ENCODE measurements at regions not wholly inside any gene's neighbourhood (a gene's known extent, or its start where the extent isn't known, plus 50 kb on each side); places are given as distances from the start of the nearest gene placed in this dataset.
A peak's percentile ranks its signal among the peaks of the same experiment; 100 is the strongest.

- no peak for DNase-seq (ENCODE audit: low read depth)
- no peak overlapping the region for H3K4me3 ChIP-seq (ENCODE audit: low read depth, low read length)
- TF ChIP-seq CTCF (conservative IDR thresholded peaks at IDR 0.05; ENCODE audit: low read depth, low read length): no peak
Observed at GRCh38 chr1:212155219-212155618, 119.7 kb downstream of the DTL start.

DNA sequence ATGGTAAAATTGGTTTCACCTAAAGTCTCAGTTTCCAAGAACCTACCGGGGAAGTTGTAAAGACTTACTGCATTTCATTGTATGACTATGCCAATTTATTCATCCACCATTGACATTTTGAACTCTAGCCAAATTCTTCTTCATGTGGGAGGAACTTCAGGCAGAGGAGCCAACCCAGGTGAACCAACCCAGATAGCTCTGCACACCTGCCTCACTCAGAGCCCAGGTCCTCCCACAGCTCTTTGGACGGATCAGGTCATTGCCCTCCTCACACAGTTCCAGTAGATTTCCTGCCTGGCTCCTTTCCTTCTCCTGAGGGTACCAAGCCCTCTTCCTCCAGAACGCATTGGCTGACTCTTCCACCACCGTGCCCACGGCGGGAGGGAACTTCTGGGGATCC lies 121.7 kb downstream of the DTL start:
- no peak overlapping the region for H3K4me3 ChIP-seq (ENCODE audit: low read depth, low read length)
- DNase-seq (ENCODE audit: low read depth): no peak
- TF ChIP-seq CTCF (conservative IDR thresholded peaks at IDR 0.05; ENCODE audit: low read depth, low read length): no peak

- H3K4me3 ChIP-seq (ENCODE audit: low read depth, low read length): no peak overlapping the region
- no peak for DNase-seq (ENCODE audit: low read depth)
- no peak for TF ChIP-seq CTCF (conservative IDR thresholded peaks at IDR 0.05; ENCODE audit: low read depth, low read length)
Observed at GRCh38 chr1:212158912-212159796, 123.6 kb downstream of the DTL start.

DNA sequence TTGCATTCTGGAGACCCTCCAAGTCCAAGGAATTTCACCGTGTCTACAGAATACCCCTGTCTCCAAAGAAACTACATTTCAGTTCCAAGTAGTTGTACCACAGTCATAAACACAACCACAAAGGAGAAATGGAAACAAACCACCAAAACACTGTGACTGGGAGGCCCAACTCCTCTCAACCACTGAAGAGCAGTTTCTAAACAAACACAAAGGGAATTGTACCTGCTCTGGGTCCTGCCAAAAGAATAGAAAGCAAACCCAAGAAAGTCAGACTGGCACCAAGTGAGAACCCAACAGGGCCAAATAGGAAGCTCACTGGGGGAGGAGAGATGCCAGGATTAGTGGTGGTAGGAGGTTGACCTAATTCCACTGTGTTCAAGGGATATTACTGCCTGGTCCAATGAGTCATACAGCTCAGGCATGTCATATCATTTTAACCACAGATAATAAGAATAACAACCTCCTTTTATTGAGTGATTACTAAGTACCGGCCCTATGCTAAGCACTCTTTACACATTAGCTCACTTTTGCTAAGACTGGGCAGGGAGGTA lies 123.9 kb upstream of the PPP2R5A start:
- no peak overlapping the region for H3K4me3 ChIP-seq (ENCODE audit: low read depth, low read length)
- no peak for TF ChIP-seq CTCF (conservative IDR thresholded peaks at IDR 0.05; ENCODE audit: low read depth, low read length)
- DNase-seq (ENCODE audit: low read depth): peak; percentile 89

GRCh38 chr1:212162635-212163034 lies 122.6 kb upstream of the PPP2R5A start:
- TF ChIP-seq CTCF (conservative IDR thresholded peaks at IDR 0.05; ENCODE audit: low read depth, low read length): no peak
- H3K4me3 ChIP-seq (ENCODE audit: low read depth, low read length): no peak overlapping the region
- peak; percentile 89 for DNase-seq (ENCODE audit: low read depth)

- TF ChIP-seq CTCF (conservative IDR thresholded peaks at IDR 0.05; ENCODE audit: low read depth, low read length): no peak
- no peak for DNase-seq (ENCODE audit: low read depth)
- H3K4me3 ChIP-seq (ENCODE audit: low read depth, low read length): no peak overlapping the region
Observed at GRCh38 chr1:212164095-212164872, 120.9 kb upstream of the PPP2R5A start.
